ENCODE measurements at regions not wholly inside any gene's neighbourhood (a gene's known extent, or its start where the extent isn't known, plus 50 kb on each side); places are given as distances from the start of the nearest gene placed in this dataset.

- intact Hi-C loops (cut with micrococcal nuclease; ENCODE audit: unreplicated experiment) = no loop called here
- BruUV-seq (replicated peaks) = no TSS peak
- CTCF ChIA-PET = no interaction called here
- Histone ChIP-seq H3K36me3 (ENCODE audit: insufficient read depth, low read length, poor library complexity, severe bottlenecking) (no peaks in the 10 kb centered on the region), H3K4me1 (ENCODE audit: insufficient read depth, low read length, poor library complexity, severe bottlenecking) (no peaks in the 10 kb centered on the region), H3K4me3 (ENCODE audit: low read depth, low read length, poor library complexity, severe bottlenecking) (no peak overlapping the region), H3K9me3 (ENCODE audit: low read depth, low read length, poor library complexity, severe bottlenecking) (no peaks in the 10 kb centered on the region), H3K27me3 (replicated peaks; ENCODE audit: insufficient read depth, low read depth, low read length, poor library complexity) (no peaks in the 10 kb centered on the region), H3K27ac (ENCODE audit: low read depth, low read length, poor library complexity, severe bottlenecking) (no peak overlapping the region)
- no peak for TF ChIP-seq EZH2 (IDR thresholded peaks at IDR 0.05; ENCODE audit: borderline replicate concordance, low read depth, low read length, poor library complexity, severe bottlenecking)
- no peak for TF ChIP-seq CTCF (conservative IDR thresholded peaks at IDR 0.05; ENCODE audit: low read depth, low read length)
- DNase-seq (ENCODE audit: low spot score) = peak; percentile 17
- POLR2A ChIA-PET (ENCODE audit: low non-redundant PET) = no interaction called here
These were observed 243.8 kb upstream of the PMEPA1 start for GRCh38 chr20:57953638-57954037.

GRCh38 chr20:57952136-57952535 lies 242.3 kb upstream of the PMEPA1 start:
- DNase-seq (ENCODE audit: low spot score) = no peak
- Histone ChIP-seq H3K9me3 (ENCODE audit: low read depth, low read length, poor library complexity, severe bottlenecking) (no peaks in the 10 kb centered on the region), H3K27me3 (replicated peaks; ENCODE audit: insufficient read depth, low read depth, low read length, poor library complexity) (no peaks in the 10 kb centered on the region), H3K4me1 (ENCODE audit: insufficient read depth, low read length, poor library complexity, severe bottlenecking) (no peaks in the 10 kb centered on the region), H3K36me3 (ENCODE audit: insufficient read depth, low read length, poor library complexity, severe bottlenecking) (no peaks in the 10 kb centered on the region), H3K4me3 (ENCODE audit: low read depth, low read length, poor library complexity, severe bottlenecking) (no peak overlapping the region), H3K27ac (ENCODE audit: low read depth, low read length, poor library complexity, severe bottlenecking) (no peak overlapping the region)
- no peak for TF ChIP-seq EZH2 (IDR thresholded peaks at IDR 0.05; ENCODE audit: borderline replicate concordance, low read depth, low read length, poor library complexity, severe bottlenecking)
- no peak for TF ChIP-seq CTCF (conservative IDR thresholded peaks at IDR 0.05; ENCODE audit: low read depth, low read length)
- ChIA-PET POLR2A (ENCODE audit: low non-redundant PET) (no interaction called here), CTCF (no interaction called here)
- intact Hi-C loops (cut with micrococcal nuclease; ENCODE audit: unreplicated experiment) = no loop called here
- no TSS peak for BruUV-seq (replicated peaks)

- CTCF ChIA-PET = no interaction called here
- Histone ChIP-seq H3K9me3 (ENCODE audit: low read depth, low read length, poor library complexity, severe bottlenecking) (no peaks in the 10 kb centered on the region), H3K27me3 (replicated peaks; ENCODE audit: insufficient read depth, low read depth, low read length, poor library complexity) (no peaks in the 10 kb centered on the region), H3K4me3 (ENCODE audit: low read depth, low read length, poor library complexity, severe bottlenecking) (no peak overlapping the region), H3K4me1 (ENCODE audit: insufficient read depth, low read length, poor library complexity, severe bottlenecking) (no peaks in the 10 kb centered on the region), H3K36me3 (ENCODE audit: insufficient read depth, low read length, poor library complexity, severe bottlenecking) (no peaks in the 10 kb centered on the region), H3K27ac (ENCODE audit: low read depth, low read length, poor library complexity, severe bottlenecking) (no peak overlapping the region)
- TF ChIP-seq CTCF (conservative IDR thresholded peaks at IDR 0.05; ENCODE audit: low read depth, low read length) = no peak
- TF ChIP-seq EZH2 (IDR thresholded peaks at IDR 0.05; ENCODE audit: borderline replicate concordance, low read depth, low read length, poor library complexity, severe bottlenecking) = no peak
- intact Hi-C loops (cut with micrococcal nuclease; ENCODE audit: unreplicated experiment) = no loop called here
- BruUV-seq (replicated peaks) = no TSS peak
- DNase-seq (ENCODE audit: low spot score) = no peak
- POLR2A ChIA-PET (ENCODE audit: low non-redundant PET) = no interaction called here
These were observed 241.7 kb upstream of the PMEPA1 start for GRCh38 chr20:57951549-57951948.
